Prostate gland (tissue), 2 donors: ENCODE measurements at regions not wholly inside any gene's neighbourhood (a gene's known extent, or its start where the extent isn't known, plus 50 kb on each side); places are given as distances from the start of the nearest gene placed in this dataset.

Source experiments
- DNase-seq: peaks from one replicate; pipeline ENCODE4 v3.0.0-alpha.2; 2019; ENCODE audit warnings: low spot score
- H3K27ac ChIP-seq, 2 donors: fragments of 200-600 bp; sonication (generic); 2 replicates each; pipeline ENCODE4 v1.5.1; 2017 to 2019
- H3K27me3 ChIP-seq: fragments of 200-600 bp; sonication (generic); replicated peaks from 2 replicates; pipeline ENCODE4 v1.5.1; 2019; ENCODE audit not compliant: insufficient read depth
- H3K36me3 ChIP-seq, 2 donors: fragments of 200-600 bp; sonication (generic); 1 replicate in 1 of 2; 2 replicates in 1 of 2; pipeline versions ENCODE4 v1.5.1 to v1.8.1; 2017 to 2019
- H3K4me1 ChIP-seq: fragments of 200-600 bp; sonication (generic); replicated peaks from 2 replicates; pipeline ENCODE4 v1.5.1; 2019
- H3K4me3 ChIP-seq, 2 donors: fragments of 200-600 bp; sonication (generic); 2 replicates each; pipeline ENCODE4 v1.5.1; 2017 to 2019
- H3K9me3 ChIP-seq: fragments of 200-600 bp; sonication (generic); 2 replicates; pipeline ENCODE4 v1.5.1; 2017
- CTCF ChIP-seq, 4 experiments: fragments of 200-600 bp in 2 of 4; fragments of 450-650 bp in 2 of 4; sonication (generic) in 2 of 4; IDR thresholded peaks; 1 replicate in 3 of 4; 2 replicates in 1 of 4; pipeline ENCODE4 v1.5.1; 2016 to 2019; ENCODE audit warnings: antibody characterized with exemption in 4 of 4, mild to moderate bottlenecking in 2 of 4, moderate library complexity in 2 of 4
- POLR2A ChIP-seq: fragments of 450-650 bp; IDR thresholded peaks from one replicate; pipeline ENCODE4 v1.6.1; 2016; ENCODE audit warnings: antibody characterized with exemption, mild to moderate bottlenecking
- POLR2AphosphoS5 ChIP-seq: sonication (generic); formaldehyde crosslinking; IDR thresholded peaks from one replicate; pipeline ENCODE4 v1.6.1; 2017; ENCODE audit warnings: antibody characterized with exemption
- WGBS: methylation state at CpG from one replicate; pipeline ENCODE4 v1.1.5; 2018; 5-methylcytosine and 5-hydroxymethylcytosine counted together
- intact Hi-C: fragments of 100-400 bp; cut with DNase I; formaldehyde crosslinking; loops from one replicate; pipeline ENCODE4 v1.14.2; 2022

GRCh38 chr15:92224843-92225242, 168.8 kb upstream of the ST8SIA2 start:
- DNase-seq, result no peak
- Histone ChIP-seq H3K4me3 (no peak overlapping the region), H3K4me1 (no peaks in the 10 kb centered on the region), H3K36me3 (no peaks in the 10 kb centered on the region), H3K9me3 (no peaks in the 10 kb centered on the region), H3K27ac (no peak overlapping the region), H3K27me3 (no peaks in the 10 kb centered on the region)
- TF ChIP-seq CTCF (IDR thresholded peaks at IDR 0.05) (no peak), POLR2AphosphoS5 (no peak), POLR2A (no peak)
- 98% methylated on average over 2 of the region's 2 CpGs for WGBS
- intact Hi-C loops, result loop anchor here (5.0 kb wide), 1 partner anchor 128 kb away; no protein-coding TSS in a partner anchor

DNA sequence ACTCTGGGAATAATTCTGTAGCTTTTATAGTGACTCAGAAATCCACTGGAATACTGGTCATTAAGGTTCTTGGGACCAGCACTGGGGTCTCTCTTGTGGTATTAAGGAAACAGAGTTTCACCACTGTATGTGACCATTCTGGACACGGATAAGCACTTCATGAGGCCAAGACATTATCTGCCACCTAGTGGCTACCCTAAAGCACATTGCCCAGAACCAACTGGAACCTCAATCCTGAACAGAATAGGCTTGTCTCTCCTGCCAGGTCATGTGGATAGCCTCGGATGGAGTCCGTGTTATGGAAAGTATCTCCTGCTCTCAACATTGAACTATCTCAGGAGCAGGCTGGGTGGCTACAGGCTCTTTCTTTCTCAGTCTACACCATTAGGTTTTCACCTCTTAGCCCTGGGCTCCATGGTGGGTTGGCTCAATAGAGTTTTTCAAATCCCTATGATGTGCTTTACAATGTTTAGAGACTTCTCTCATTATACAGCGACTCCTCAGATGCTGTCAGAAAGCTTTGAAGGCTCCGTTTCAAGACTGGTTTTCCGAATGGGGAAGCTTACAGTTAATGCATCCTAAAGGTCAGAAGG, 167.6 kb upstream of the ST8SIA2 start:
- Histone ChIP-seq H3K9me3 (no peaks in the 10 kb centered on the region), H3K27ac (no peak overlapping the region), H3K4me3 (no peak overlapping the region), H3K27me3 (no peaks in the 10 kb centered on the region), H3K4me1 (no peaks in the 10 kb centered on the region), H3K36me3 (no peaks in the 10 kb centered on the region)
- DNase-seq, result no peak
- TF ChIP-seq CTCF (IDR thresholded peaks at IDR 0.05) (peak in 3 of 4 experiments; percentile 37 to 49 (median 38)), POLR2A (no peak), POLR2AphosphoS5 (no peak)
- intact Hi-C loops, result loop anchor here (5.0 kb wide), 1 partner anchor 129 kb away; no protein-coding TSS in a partner anchor
- WGBS, result 59% methylated on average over 6 of the region's 6 CpGs

GRCh38 chr15:92228830-92229229, 164.9 kb upstream of the ST8SIA2 start:
- no peak overlapping the region for H3K27ac ChIP-seq
- 78% methylated on average over 2 of the region's 2 CpGs for WGBS
- TF ChIP-seq POLR2A, result no peak
- TF ChIP-seq CTCF (IDR thresholded peaks at IDR 0.05), result no peak
- TF ChIP-seq POLR2AphosphoS5, result no peak

GRCh38 chr15:92231461-92231860, 162.2 kb upstream of the ST8SIA2 start:
- 62% methylated on average over 4 of the region's 4 CpGs for WGBS
- TF ChIP-seq CTCF (IDR thresholded peaks at IDR 0.05) (no peak), POLR2AphosphoS5 (no peak), POLR2A (no peak)
- intact Hi-C loops, result no loop called here

More at GRCh38 chr15:92228830-92229229, 164.9 kb upstream of the ST8SIA2 start:
- intact Hi-C loops, result loop anchor here (5.0 kb wide), 1 partner anchor 132 kb away; no protein-coding TSS in a partner anchor
- no peaks in the 10 kb centered on the region for H3K27me3 ChIP-seq
- H3K36me3 ChIP-seq, result no peaks in the 10 kb centered on the region
- H3K4me1 ChIP-seq, result no peaks in the 10 kb centered on the region
- no peaks in the 10 kb centered on the region for H3K9me3 ChIP-seq
- H3K4me3 ChIP-seq, result no peak overlapping the region
- DNase-seq, result no peak

DNA sequence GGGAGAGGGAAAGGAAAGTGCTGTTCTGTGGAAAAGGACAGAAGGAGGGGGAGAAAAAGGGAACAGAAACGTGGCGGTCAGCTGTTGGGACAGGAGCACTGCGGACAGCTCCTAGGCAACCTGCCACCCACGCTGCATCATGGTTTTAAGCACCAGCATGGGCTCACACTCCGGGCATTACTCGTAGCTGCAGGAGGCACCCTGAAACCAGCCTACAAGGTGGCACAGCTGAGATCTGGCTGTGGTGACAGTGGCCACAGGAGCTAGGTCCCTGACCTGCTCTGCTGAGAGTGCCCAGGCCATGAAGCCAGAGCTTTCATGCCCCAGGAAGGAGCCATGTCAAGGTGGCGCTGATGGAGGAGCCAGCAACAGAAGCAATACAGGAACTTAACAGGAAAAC, 161.4 kb upstream of the ST8SIA2 start:
- 64% methylated on average over 7 of the region's 7 CpGs for WGBS
- Histone ChIP-seq H3K4me1 (no peaks in the 10 kb centered on the region), H3K9me3 (no peaks in the 10 kb centered on the region), H3K27ac (no peak overlapping the region), H3K36me3 (no peaks in the 10 kb centered on the region), H3K27me3 (no peaks in the 10 kb centered on the region), H3K4me3 (no peak overlapping the region)
- DNase-seq, result no peak
- TF ChIP-seq CTCF (IDR thresholded peaks at IDR 0.05) (no peak), POLR2AphosphoS5 (no peak), POLR2A (no peak)
- intact Hi-C loops, result no loop called here

More at GRCh38 chr15:92231461-92231860, 162.2 kb upstream of the ST8SIA2 start:
- Histone ChIP-seq H3K27me3 (no peaks in the 10 kb centered on the region), H3K9me3 (no peaks in the 10 kb centered on the region), H3K4me3 (no peak overlapping the region), H3K36me3 (no peaks in the 10 kb centered on the region), H3K4me1 (no peaks in the 10 kb centered on the region), H3K27ac (no peak overlapping the region)
- DNase-seq, result no peak
